Fibroblast of upper back skin (primary cell): ENCODE measurements at regions not wholly inside any gene's neighbourhood (a gene's known extent, or its start where the extent isn't known, plus 50 kb on each side); places are given as distances from the start of the nearest gene placed in this dataset.

Experiments
- DNase-seq: peaks from one replicate; pipeline ENCODE4 v3.0.0-alpha.2; 2013

DNA sequence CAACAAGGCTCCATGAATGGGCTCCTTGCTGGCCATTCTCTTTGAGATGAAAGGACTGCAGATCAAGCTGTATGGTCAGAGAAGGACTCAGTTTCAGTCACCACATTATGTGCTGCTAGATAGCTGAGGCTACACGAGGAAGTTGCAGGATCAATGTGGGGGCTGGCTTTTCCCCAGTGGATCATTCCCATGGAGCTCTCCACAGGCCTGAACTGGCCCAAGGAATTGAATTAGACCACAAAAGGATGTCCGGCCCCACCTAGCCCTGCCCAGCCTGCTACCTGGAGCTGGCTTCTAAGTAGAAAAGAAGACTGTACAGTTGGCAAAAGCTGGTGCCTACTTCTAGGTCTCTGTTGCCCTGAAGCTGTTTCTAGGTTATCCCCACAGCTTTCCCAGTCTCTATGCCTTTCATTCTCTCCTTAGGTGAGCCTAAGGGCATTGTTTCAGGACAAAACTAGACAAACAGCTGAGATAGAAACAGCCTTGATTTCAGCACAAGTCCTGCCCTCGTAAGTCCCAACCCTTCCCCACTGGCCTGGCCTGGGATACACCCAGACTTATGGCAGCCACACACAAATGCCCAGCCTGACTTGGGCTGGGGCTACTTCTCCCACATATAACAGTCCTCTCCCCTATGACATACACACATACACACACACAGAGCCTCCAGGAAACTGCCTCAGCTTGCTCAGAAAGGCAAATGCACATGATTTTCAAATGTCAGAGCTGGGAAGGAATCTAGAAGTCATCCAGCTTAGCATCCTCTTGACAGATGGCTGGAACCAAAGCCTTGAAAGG, 129.1 kb upstream of the NCAM1 start:
- DNase-seq: no peak

DNA sequence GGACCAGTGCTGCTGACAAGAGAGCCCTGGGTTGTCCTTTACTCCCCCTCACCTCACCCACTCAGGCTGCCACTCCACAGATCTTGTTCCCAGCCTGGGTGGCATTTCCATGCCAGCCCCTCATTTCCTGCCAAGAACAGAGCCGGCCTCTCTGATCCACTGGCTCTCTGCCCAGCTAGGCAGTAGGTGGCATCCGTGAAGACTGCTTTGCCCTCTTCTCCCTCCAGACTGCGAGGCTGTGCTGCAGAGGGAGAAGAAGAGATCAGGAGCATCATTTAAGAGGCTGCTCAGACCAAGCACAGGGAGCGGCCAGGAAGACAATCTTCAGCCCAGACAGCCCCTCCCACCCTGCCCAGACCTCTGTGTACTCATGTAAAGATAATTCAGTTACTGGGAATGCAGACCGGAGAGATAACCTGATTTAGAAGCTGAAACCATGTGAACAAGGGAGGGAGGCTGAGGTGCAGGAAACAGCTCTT, 126.9 kb upstream of the NCAM1 start:
- DNase-seq: no peak

DNA sequence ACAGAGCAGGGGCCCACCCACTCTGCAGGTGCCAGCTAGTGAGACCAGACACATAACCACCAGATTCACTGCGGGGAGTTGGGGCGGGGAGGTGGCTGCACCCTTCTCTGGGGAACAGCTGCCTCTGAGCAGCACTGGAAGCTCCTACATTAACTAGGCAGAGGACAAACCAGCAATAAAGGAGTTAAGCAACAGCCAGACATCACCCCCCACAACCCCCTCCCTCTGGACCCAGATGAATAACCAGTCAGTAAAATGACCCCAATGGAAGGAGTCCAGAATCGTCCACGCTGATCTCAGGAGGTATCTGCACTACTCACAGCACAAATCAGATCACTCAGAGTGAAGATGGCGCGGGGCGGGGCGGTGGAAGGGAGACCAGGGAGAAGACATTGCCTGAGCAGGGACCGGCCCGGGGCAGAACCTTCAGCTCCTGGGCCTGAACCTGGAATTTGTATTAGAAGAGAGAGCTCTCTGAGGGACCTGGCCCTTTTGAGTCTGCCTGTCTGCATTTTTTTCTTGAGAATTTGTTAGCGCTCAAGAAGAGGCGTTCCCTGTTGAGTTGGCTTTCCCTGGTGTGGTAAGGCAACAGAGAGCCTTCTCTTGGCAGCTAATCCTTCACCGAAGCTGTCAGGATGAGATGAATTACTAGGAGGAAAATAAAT, 125.5 kb upstream of the NCAM1 start:
- peak; percentile 28 for DNase-seq

DNA sequence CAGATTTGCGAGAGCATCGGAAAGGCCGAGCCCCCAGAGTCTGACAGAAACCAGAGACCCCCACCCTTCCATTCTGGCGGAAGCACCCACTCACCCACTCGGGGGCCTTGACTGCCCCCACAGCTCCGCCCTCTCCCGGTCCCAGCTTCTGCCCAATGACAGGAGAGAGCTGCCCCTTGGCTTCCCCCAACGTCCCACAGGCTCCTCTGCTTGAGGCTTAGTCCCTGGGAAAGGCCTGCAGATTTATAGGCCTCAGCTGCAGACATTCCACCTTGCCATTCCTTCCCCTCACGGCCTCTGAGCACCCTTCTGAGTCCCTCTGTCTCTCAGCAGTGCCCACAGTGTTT, 125.0 kb upstream of the NCAM1 start:
- no peak for DNase-seq

DNA sequence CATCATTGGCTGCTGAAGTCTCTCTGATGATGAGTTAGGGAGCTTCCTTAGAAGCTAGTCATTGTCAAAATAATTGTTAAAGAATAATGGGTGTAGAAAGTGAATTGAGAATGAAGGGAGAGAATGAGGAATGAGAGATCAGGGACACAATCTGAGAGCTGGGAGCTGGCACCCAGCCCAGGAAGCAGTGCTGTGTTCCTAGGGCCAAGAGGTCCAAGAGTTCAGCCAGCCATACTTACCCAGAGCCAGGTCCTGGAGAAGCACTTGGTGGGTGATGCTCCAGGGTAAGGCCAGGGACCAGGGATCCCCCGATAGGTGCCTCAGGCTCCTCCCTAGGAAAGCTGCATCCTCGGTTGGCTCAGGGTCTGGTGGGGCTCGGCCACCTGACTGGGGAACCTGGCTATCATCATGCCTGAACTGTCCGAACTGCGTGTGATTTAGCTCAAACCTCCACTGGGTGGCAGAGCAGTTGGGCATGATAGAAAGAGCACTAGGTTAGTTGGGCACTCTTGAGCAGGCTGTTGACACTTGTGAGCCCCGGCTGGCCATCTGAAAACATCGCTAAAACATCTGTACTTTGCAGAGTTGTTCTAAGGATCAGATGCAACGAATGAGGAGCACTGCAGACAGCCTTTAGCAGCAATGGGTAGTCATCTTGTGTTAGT, 123.9 kb upstream of the NCAM1 start:
- no peak for DNase-seq

DNA sequence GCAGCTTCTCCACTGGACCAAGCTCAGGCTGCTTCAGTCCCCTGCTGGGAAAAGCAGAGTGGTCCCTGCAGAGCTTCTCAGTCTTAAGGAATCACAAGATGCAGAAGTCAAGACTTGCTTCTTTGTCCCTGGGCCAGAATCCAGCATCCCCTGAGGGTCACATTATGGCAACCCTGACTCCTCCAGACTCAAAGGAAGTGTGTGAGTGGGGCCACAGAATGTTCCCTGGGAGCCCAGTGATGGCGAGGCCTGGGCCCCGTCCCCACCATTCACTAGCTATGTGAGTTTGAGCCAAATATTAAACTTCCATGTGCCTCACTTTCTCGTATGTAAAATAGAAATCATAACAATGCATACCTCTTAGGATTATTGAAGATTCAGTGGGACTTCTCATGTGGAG, 122.2 kb upstream of the NCAM1 start:
- DNase-seq: no peak

DNA sequence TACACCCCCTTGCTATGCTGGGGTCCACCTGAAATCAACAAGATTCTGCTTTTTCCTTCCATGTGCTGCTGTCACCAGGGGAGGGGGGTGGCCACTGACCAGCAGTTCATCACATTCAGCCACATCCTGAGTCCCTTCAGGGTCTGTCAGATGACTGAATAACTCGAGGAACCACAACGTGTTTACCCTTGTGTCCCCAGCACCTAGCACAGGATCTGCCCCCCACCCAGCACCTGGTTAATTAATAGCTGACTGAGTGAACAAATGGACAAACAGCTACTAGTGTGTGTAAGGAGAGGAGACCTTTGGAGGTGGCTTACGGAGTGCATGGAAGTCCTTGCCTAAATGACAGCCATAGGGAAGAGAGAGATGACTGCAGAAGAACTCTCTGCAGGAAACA, 119.5 kb upstream of the NCAM1 start:
- DNase-seq: no peak

DNA sequence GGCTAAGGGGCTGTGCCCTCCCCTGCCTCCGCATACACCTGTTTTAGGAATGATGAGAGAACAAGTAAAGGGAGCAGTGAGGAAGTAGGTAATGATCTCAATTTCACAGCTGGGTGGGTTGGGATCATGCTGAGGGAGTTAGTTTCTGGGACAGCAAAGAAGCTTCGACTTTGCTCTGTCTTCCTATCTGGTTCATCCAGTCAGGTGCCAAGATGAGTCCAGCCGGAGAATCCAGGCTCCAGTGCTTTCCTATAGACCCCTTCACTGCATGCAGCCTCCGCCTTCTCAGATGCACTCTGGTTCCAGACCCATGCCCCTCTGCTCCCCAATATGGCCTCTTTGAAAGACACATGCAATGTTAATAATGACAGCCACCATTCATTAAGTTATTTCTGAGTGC, 119.1 kb upstream of the NCAM1 start:
- no peak for DNase-seq

DNA sequence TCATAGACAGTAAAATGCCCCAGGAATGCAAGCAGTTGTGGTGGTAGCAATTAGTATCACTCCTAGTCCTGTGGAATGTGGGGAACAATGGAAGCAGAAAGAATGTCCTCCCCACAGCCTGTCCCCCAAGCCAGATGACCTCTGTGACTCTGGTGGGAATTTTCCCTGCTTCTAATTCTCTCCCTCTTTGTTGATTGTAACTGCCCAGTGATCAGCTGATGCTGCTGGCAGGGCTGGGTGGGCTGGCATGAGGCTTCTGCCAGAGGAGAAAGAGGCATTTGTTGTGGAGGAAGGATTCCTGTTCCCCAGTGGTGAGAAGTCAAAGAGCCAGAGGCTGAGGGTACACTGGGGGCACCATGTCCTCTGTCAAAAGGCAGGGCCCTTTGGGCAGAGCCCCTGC, 116.7 kb upstream of the NCAM1 start:
- peak; percentile 5 for DNase-seq

DNA sequence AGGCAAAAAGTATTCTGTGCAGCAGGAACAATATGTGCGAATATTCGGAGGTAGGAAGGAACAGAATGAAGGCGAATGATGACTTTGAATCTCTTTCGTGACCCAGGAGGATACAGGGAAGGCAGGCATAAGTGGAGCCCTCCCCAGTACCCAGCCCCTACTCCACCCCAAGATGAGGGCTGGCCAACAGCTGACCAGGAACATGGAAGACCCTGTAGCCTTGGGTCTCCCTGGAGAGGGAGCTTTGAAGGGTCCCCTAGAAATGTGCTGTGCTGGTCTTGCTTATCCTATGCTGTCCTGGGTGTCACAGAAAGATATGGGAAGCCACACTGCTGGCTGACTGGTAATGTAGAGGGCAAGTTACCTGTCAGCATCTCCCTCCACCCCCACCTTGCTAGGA, 113.7 kb upstream of the NCAM1 start:
- DNase-seq: no peak

DNA sequence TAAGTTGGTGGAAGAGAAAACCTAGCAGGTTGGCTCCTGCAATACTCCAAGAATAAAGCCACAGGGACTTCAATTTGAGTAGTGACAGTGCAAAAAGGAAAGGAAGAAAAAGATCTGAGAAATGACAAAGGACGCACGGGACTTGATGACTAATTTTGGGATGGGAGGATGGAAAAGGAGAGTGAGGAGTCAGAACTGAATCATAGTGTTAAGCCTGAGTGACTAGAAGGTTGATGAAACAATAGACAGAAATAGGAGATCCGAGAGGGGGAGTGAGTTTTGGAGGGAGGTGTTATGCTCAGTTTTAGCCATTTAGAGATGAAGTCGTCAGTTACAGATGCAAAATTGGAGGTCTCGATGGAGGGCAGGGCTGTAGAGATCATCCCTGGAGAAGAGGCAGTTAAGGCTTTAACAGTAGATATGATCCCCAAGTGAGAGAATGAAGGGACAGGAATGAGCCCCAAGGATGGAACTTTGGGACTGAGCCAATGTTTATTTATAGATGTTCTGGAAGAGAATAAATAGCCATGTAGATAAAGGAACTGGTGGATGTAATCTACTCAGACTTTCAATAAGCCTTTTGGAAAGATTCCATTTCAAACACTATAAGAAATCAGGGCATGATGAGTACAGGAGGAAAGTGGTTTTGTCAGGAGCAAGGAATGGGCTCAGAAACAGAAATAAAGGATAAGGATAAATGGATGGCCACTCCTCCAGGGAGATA, 108.9 kb upstream of the NCAM1 start:
- peak; percentile 50 for DNase-seq

DNA sequence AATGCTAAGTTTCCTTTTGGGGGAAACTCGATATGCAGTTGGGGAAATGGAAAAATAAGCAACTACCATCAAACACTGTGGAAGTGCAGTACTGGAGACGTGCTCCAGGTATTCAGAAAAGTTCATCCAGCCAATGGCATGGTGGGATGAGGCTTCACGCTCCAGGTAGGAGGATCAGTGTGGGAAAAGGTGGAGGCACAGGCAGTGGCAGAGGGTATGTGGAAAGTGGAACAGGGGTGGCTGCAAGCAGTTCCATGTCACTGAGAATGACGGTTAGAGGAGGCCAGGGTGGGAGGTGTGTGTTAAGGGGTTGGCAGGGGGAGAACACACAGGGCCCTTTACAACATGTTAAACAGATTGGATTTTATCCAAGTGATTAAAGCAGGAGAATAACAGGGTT, 105.1 kb upstream of the NCAM1 start:
- DNase-seq: no peak

DNA sequence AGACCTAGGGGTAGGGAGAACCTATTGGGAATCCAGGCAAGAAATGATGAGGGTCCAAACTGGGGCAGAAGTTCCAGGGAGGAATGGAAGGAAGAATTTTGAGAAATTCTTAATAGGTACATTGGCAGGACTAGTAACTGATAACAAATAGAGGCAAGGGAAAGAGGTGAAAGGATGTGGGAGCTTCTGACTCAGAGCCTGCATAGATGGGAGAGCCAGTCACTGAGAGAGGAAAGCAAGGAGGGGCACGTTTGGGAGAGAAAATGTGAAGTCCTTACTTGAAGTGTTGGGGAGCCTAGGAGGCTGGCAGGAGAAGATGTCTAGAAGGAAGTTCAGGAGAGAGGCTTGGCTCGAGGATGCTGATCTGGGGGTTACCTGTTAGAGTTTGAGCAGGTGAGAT, 104.6 kb upstream of the NCAM1 start:
- DNase-seq: peak; percentile 11

DNA sequence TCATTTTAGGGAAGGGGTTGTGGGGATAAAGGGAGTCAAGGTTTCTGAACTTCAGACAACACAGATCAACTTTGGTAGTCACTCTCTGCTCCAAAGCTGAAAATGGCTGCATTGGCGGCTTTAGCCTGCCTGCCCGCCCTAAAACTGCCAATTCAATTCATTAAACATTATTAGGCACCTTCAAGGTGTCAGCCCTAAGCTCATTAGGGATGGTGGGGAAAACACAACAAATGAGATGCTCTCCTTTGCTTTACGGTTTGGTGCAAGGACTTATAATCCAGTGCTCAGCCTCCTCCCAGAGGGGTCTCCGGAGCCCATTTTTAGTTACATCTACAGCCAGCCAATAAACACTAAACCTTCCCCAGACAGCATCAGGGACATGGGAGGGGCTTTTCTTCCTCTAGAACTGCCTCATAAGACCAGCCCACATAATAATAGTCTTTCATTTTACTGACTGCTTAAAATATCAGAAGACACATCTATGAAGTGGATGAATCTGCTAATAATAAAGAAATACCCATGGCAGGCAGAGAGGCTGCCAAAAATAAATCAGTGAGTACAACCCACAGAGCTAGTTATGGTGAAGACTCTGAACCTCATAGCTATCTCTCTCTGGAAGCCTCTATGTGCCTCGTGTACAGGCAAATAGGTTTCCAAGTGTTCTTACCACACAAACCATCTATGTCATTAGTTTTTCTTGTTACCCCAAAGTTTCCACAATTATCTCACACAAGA, 102.8 kb upstream of the NCAM1 start:
- DNase-seq: no peak

DNA sequence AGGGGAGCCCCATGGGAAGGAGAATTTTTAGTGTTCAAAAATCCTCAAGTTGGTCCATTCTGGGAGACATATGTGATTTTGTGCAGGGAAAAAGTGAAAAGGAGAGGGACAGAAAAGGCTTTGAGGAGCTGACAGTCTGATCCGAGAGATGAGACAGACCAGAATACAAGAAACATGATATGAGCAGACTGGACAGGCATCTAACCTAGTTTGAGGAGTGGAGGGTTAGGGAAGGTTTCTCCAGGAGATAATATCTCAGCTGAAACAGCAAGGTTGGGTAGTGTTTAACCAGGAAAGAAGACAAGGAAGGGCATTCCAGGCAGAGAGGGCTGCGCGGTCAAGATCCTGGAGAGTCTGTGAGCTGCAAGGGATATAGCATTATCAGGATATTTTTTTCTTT, 101.4 kb upstream of the NCAM1 start:
- no peak for DNase-seq

DNA sequence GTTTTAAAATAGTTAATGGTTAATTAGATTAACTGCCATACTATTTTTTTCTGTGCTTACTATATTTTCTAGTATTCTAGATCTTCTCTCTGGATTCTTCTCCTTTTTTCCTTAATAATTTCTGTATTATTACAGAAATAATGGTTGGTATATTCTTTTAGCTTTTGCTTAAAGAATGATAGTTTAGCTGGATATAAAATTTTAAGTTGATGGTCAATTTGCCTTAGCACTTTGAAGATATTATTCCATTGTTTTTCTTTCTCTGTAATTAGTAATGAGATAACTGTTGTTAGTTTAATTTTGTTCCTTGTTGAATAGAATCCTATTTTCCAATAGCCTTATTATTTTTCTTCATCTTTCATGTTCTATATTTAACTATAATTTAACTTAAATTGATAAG, 99.9 kb upstream of the NCAM1 start:
- no peak for DNase-seq

DNA sequence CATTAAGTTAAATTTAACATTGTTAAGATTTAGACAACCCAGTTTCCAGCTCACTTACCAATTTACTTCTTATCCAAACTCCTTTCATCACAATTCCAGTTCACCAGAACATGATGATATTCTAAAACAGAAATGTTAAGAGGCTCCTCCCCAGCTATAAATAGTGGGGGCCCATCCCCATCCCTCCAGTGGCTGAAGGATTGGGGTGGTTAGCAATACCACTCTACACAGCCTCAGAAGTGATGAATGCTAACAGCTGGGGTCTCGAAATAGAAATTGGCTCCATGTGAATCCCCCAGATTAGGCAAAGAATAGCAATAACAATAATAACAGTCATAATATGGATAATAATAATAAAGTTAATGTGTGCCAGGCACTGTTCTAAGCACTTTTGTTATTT, 97.9 kb upstream of the NCAM1 start:
- DNase-seq: no peak

DNA sequence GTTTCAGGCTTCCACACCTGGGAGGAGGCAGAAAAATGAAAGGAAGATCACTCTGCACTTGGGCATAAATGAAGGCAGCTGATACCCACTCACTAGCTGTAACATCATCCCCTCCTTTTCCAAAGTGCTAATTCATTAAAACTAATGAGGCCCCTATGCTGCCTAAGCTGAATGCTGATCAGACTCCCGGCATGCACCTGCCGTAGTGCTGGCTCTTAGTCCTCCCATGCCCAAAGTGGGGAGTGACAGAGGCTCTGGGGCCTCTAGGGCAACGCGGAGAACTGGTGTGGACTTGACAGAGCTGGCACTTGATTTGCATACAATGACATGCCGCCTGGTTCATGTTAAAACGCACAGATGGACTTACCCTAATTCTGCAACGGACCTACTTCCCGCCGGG, 96.5 kb upstream of the NCAM1 start:
- no peak for DNase-seq

DNA sequence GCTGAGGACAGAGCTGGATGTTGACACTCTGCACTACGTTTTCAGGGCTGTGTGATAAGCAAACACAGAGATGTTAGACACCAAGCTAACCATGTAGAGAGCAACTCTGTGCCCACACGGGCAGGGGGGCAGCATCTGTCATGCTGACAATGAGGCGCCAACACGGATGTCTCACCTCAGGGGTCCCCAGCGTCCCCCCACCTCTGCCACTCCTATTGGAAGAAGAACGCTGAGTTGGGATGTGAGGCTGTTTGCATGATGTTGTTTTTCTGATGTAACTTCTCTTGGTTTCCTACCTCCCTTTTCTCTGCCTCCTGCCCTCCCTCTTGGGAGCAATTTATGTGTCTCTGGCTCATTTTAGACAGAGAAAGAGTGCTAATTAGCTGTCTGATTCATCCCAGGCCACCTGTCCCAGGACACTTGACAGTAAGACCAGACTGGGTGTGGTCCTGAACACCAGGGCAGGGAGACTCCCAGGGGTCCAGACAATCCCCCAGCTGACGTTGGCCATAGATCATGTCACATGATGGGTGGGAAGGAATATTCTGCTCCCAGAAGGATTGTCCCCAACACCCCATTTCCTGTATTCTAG, 89.2 kb upstream of the NCAM1 start:
- DNase-seq: no peak

DNA sequence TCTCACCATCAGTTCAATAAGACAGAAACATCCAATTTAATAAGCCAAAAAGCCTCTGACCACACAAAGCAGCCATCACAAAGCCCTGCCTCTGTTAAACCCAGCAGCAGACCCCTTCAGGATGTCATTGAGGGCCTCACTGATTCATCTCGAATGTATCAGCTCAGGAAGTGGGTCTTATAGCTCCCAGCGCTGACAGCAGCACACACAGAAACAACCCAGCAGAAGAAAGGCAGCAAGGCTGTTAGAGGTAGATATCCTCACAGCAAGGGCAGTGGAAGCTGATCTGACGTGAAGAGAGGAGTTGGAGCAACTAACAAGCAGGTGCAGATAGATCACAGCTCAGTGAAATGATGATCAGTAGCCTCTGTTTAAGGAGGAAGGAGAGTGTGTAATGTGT, 86.2 kb upstream of the NCAM1 start:
- no peak for DNase-seq

DNA sequence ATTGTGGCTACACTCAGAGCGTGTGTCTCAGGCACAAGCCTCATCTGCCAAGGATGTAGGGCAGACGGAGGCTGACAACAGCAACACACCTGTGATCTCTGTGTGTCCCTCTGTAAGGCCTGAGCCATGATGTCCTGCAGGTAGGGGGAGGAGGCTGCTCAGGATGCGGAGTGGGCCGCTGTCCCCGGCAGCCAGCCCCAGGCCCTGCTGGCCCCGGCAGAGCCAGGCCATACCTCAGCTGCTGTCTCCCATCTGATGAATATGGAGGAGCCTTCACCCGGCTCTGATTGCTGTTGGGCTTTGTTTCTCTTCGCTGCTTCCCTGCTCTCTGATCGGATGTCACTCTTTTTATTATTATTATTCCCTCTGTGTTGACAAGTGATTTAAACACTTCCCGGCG, 83.6 kb upstream of the NCAM1 start:
- DNase-seq: no peak

DNA sequence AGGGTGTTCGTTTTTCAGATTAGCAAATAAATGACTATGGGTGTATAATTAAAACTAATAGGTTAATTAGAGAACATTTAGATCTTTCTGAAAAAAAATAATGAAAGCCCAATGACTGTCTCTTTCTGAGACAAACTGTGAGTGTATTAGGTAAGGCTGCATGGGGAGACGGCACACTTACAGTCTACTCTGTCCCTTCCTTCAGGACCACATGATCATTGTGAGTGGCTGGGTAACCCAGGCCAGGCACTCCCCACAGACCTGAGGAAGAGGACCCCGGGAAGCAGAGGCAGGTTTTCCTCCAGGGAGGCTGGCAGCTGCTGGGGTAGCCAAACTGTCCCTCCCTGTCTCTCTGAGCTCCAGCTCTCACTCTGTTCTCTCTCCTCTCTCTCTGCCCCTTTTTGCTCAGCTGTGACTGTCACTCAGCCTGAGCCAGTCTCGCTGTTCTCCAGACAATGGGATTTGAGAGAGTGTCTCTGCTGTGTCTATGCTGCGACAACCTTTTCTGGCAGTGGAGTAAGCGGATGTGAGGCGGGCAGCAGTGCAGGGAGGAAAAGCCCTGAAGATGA, 83.1 kb upstream of the NCAM1 start:
- DNase-seq: no peak
